GM12878 (cell line): ENCODE measurements at regions not wholly inside any gene's neighbourhood (a gene's known extent, or its start where the extent isn't known, plus 50 kb on each side); places are given as distances from the start of the nearest gene placed in this dataset.

Source experiments
- ATAC-seq: fragments of 200-7000 bp; cut with Tn5 transposase; 3 replicates; pipeline ENCODE4 v1.9.1; 2020; ENCODE audit warnings: mild to moderate bottlenecking, moderate library complexity
- BruUV-seq: library from RNA; stranded (reverse); fragments of 400-500 nt; replicated peaks from 2 replicates; lab custom pipeline; 2021; lab: Mats Ljungman, UMichigan
- CTCF ChIA-PET: fragments of 300-600 bp; sonication (Branson Sonifier 250); formaldehyde crosslinking; extraction: SDS; loops from one replicate; lab custom pipeline; 2021; ENCODE audit warnings: inconsistent platforms; lab: Yijun Ruan, JAX
- POLR2A ChIA-PET: fragments of 350-600 bp; formaldehyde crosslinking; extraction: SDS; loops from one replicate; lab custom pipeline; 2021; ENCODE audit warnings: inconsistent platforms; lab: Charles Lee
- RAD21 ChIA-PET: fragments of 300-600 bp; sonication (Branson Sonifier 250); formaldehyde crosslinking; loops from one replicate; lab custom pipeline; 2023; ENCODE audit warnings: antibody characterized with exemption; ENCODE audit not compliant: unreplicated experiment; lab: Charles Lee
- SMC1A ChIA-PET: fragments of 300-600 bp; sonication (Branson Sonifier 250); formaldehyde crosslinking; loops from one replicate; lab custom pipeline; 2023; ENCODE audit not compliant: unreplicated experiment, uncharacterized antibody; lab: Charles Lee
- DNase-seq: peaks from one replicate; pipeline ENCODE4 v3.0.0-alpha.2; 2011; ENCODE audit warnings: low read depth, low spot score
- FAIRE-seq: peaks from 3 replicates; lab custom pipeline; 2011; peaks lifted over from hg19 to GRCh38; lab: Jason Lieb, UNC
- H2AFZ ChIP-seq: 2 replicates; pipeline ENCODE4 v1.6.0; 2011; ENCODE audit warnings: low read depth, low read length, control low read depth; ENCODE audit not compliant: control insufficient read depth
- H3K27ac ChIP-seq: 2 replicates; pipeline ENCODE4 v1.5.1; 2011; ENCODE audit warnings: control low read depth; ENCODE audit not compliant: control insufficient read depth, insufficient read depth
- H3K27me3 ChIP-seq, 2 experiments: replicated peaks in 1 of 2; 2 replicates each; pipeline versions ENCODE4 v1.6.0 to v1.6.1; 2011; ENCODE audit warnings: low read length in 1 of 2; ENCODE audit not compliant: control insufficient read depth in 2 of 2, insufficient read depth in 2 of 2
- H3K36me3 ChIP-seq, 2 experiments: 2 replicates each; pipeline ENCODE4 v1.5.1; 2011; ENCODE audit warnings: low read length in 1 of 2; ENCODE audit not compliant: control insufficient read depth in 2 of 2, insufficient read depth in 2 of 2
- H3K4me1 ChIP-seq: 2 replicates; pipeline ENCODE4 v1.6.1; 2011; ENCODE audit warnings: mild to moderate bottlenecking, low read length, moderate library complexity, mixed read lengths; ENCODE audit not compliant: control insufficient read depth, insufficient read depth
- H3K4me2 ChIP-seq: 2 replicates; pipeline ENCODE4 v1.6.0; 2011; ENCODE audit warnings: control low read depth; ENCODE audit not compliant: control insufficient read depth, insufficient read depth
- H3K4me3 ChIP-seq: fragments of 200-600 bp; sonication (generic); 2 replicates; pipeline ENCODE4 v1.5.1; 2016
- H3K79me2 ChIP-seq: 2 replicates; pipeline ENCODE4 v1.6.0; 2011; ENCODE audit warnings: low read length; ENCODE audit not compliant: control insufficient read depth, insufficient read depth
- H3K9ac ChIP-seq: 2 replicates; pipeline ENCODE4 v1.8.0; 2011; ENCODE audit warnings: low read length, control low read depth, mixed read lengths; ENCODE audit not compliant: control insufficient read depth, insufficient read depth
- H3K9me3 ChIP-seq: replicated peaks from 3 replicates; pipeline ENCODE4 v1.5.1; 2011; ENCODE audit warnings: mild to moderate bottlenecking, low read length; ENCODE audit not compliant: control insufficient read depth, insufficient read depth
- H4K20me1 ChIP-seq: 2 replicates; pipeline ENCODE4 v1.6.0; 2011; ENCODE audit not compliant: control insufficient read depth, insufficient read depth
- CBX5 ChIP-seq: sonication (generic); IDR thresholded peaks from 2 replicates; pipeline ENCODE4 v1.6.1; 2016; ENCODE audit warnings: low read depth, moderate library complexity, mild to moderate bottlenecking, inconsistent platforms
- FOXK2 ChIP-seq: fragments of 450-650 bp; IDR thresholded peaks from 2 replicates; pipeline ENCODE4 v1.6.1; 2017; ENCODE audit warnings: mild to moderate bottlenecking, moderate library complexity
- IKZF2 ChIP-seq, 2 experiments: fragments of 450-650 bp; IDR thresholded peaks; 2 replicates each; pipeline ENCODE4 v1.6.1; 2017; ENCODE audit warnings: mild to moderate bottlenecking in 2 of 2, moderate library complexity in 2 of 2
- NFYA ChIP-seq: IDR thresholded peaks from 2 replicates; pipeline ENCODE4 v1.6.1; 2011; ENCODE audit warnings: low read depth, mild to moderate bottlenecking, low read length, improper control_type of control experiment, borderline replicate concordance
- PAX8 ChIP-seq: fragments of 450-650 bp; IDR thresholded peaks from 2 replicates; pipeline ENCODE4 v1.6.1; 2017; ENCODE audit warnings: mild to moderate bottlenecking, moderate library complexity
- RBBP5 ChIP-seq: fragments of 200-600 bp; sonication (generic); conservative IDR thresholded peaks from 2 replicates; pipeline ENCODE4 v1.6.1; 2016
- ZSCAN29 ChIP-seq: fragments of 450-650 bp; IDR thresholded peaks from 2 replicates; pipeline ENCODE4 v1.6.1; 2017; ENCODE audit warnings: mild to moderate bottlenecking, moderate library complexity
- WGBS: methylation state at CpG from one replicate; pipeline ENCODE4 v1.1.6; 2016; ENCODE audit warnings: low lambda C conversion rate; ENCODE audit not compliant: insufficient replicate concordance, insufficient coverage; ENCODE audit errors: missing lambda C conversion rate; 5-methylcytosine and 5-hydroxymethylcytosine counted together
- in situ Hi-C: fragments of 300-500 bp; cut with MboI; formaldehyde crosslinking; loops from 9 replicates; pipeline ENCODE4 v1.14.3; 2018; ENCODE audit warnings: mixed read lengths
- intact Hi-C: fragments of 100-400 bp; cut with micrococcal nuclease; formaldehyde crosslinking; loops from one replicate; pipeline ENCODE4 v1.14.2; 2022; ENCODE audit not compliant: unreplicated experiment
- TF ChIP-seq, protein P1 (sequence below): fragments of 450-650 bp; IDR thresholded peaks from 2 replicates; pipeline ENCODE4 v1.6.1; 2016; ENCODE audit warnings: mild to moderate bottlenecking

DNA sequence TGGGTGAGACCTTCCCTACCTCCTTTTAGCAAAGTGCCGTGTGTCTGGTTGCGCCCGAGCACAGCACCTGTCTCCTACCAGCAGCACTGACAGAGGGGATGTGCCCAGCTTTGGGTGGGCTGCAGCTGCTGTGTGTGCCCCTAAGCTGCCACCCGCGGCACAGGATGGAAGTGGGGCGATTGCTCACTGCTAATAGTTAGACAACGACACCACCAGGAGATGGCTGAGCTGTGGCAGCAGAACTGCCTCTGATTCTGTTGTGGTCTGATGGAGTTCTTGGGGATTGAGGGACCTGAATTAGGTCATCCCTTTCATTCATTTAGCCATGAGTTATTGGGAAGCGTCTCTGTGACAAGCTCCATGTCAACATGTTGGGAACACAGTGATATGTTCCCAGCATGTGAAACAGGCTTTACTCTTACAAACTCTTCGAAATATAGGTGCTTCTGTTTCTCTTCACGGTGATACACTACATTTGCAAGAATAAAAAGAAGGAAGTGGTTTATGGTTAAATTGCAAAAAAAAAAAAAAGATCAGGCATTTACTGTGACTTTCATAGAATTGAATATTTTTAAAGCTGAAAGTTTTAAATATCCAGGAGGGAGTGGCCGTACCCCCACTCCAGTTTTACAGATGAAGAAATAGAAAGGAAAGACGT lies 184.4 kb downstream of the MAF start:
- POLR2A ChIA-PET, result no interaction called here
- RAD21 ChIA-PET, result no interaction called here
- no peak for ATAC-seq
- WGBS, result 22% methylated on average over 12 of the region's 12 CpGs
- BruUV-seq, result no TSS peak
- Histone ChIP-seq H3K9ac (no peak overlapping the region), H3K4me3 (no peak overlapping the region), H3K27ac (no peak overlapping the region), H3K4me1 (no peaks in the 10 kb centered on the region), H2AFZ (no peak overlapping the region), H4K20me1 (no peaks in the 10 kb centered on the region), H3K36me3 (no peaks in the 10 kb centered on the region), H3K27me3 (no peaks in the 10 kb centered on the region), H3K9me3 (no peaks in the 10 kb centered on the region; the same call in 2 of the 3 replicates), H3K79me2 (no peaks in the 10 kb centered on the region), H3K4me2 (no peak overlapping the region)
- SMC1A ChIA-PET, result no interaction called here
- no peak for DNase-seq
- FAIRE-seq, result no peak
- TF ChIP-seq FOXK2, result no peak
- TF ChIP-seq CBX5, result no peak
- TF ChIP-seq, protein P1, sequence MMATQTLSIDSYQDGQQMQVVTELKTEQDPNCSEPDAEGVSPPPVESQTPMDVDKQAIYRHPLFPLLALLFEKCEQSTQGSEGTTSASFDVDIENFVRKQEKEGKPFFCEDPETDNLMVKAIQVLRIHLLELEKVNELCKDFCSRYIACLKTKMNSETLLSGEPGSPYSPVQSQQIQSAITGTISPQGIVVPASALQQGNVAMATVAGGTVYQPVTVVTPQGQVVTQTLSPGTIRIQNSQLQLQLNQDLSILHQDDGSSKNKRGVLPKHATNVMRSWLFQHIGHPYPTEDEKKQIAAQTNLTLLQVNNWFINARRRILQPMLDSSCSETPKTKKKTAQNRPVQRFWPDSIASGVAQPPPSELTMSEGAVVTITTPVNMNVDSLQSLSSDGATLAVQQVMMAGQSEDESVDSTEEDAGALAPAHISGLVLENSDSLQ, result no peak
- TF ChIP-seq PAX8, result no peak
- no peak for TF ChIP-seq RBBP5
- no peak for TF ChIP-seq ZSCAN29
- TF ChIP-seq NFYA, result no peak
- no peak for TF ChIP-seq IKZF2 (IDR thresholded peaks at IDR 0.05)
- in situ Hi-C loops (no loop called here), intact Hi-C loops (no loop called here)
- CTCF ChIA-PET, result interaction anchor here (0.6 kb wide), 1 partner anchor 1620 kb away, joined by 3 read pairs; the partner anchor contains the start of gene ATMIN
